ENCODE measurements at regions not wholly inside any gene's neighbourhood (a gene's known extent, or its start where the extent isn't known, plus 50 kb on each side); places are given as distances from the start of the nearest gene placed in this dataset.
"Not testable (repeated sequence)": the region's sequence is repeated elsewhere in the genome, so short reads cannot be mapped to it uniquely, and the experiment has no call there.

DNA sequence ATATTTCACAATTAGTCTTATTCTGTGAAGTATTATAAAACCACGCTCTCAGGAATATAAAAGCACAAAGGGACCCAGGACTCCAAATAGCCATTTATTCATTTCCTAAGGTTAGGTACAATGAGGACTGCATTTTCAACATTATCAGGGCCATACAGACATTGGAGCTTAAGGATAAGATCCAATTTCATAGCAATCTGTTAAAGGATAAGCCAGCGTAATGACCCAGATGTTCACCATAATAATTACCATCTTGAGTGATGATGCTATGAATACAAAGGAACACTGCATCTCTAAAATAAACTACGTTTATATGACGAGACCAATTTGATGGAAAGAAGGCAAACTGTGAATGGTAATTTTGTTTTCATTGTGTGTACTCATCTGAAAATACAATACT lies 169.6 kb downstream of the USP22 start:
- TF ChIP-seq, protein P1, sequence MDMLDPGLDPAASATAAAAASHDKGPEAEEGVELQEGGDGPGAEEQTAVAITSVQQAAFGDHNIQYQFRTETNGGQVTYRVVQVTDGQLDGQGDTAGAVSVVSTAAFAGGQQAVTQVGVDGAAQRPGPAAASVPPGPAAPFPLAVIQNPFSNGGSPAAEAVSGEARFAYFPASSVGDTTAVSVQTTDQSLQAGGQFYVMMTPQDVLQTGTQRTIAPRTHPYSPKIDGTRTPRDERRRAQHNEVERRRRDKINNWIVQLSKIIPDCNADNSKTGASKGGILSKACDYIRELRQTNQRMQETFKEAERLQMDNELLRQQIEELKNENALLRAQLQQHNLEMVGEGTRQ (IDR thresholded peaks at IDR 0.05; ENCODE audit: borderline replicate concordance, low read depth, low read length): not testable (repeated sequence)
- TF ChIP-seq, protein P2, sequence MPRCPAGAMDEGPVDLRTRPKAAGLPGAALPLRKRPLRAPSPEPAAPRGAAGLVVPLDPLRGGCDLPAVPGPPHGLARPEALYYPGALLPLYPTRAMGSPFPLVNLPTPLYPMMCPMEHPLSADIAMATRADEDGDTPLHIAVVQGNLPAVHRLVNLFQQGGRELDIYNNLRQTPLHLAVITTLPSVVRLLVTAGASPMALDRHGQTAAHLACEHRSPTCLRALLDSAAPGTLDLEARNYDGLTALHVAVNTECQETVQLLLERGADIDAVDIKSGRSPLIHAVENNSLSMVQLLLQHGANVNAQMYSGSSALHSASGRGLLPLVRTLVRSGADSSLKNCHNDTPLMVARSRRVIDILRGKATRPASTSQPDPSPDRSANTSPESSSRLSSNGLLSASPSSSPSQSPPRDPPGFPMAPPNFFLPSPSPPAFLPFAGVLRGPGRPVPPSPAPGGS (IDR thresholded peaks at IDR 0.05; ENCODE audit: borderline replicate concordance, insufficient read depth, low read depth, low read length, poor library complexity, severe bottlenecking): not testable (repeated sequence)
- not testable (repeated sequence) for TF ChIP-seq EZH2 (IDR thresholded peaks at IDR 0.05; ENCODE audit: borderline replicate concordance, control insufficient read depth, low read depth, low read length)

Measured in GM12878 (cell line).